ENCODE measurements at regions not wholly inside any gene's neighbourhood (a gene's known extent, or its start where the extent isn't known, plus 50 kb on each side); places are given as distances from the start of the nearest gene placed in this dataset.

- Histone ChIP-seq H4K8ac (ENCODE audit: low read length) (no peak overlapping the region), H2BK5ac (ENCODE audit: low read depth, low read length, poor library complexity, severe bottlenecking) (no peak overlapping the region), H3K23ac (ENCODE audit: low read length in 2 of 2) (no peak overlapping the region), H3K9ac (ENCODE audit: low read length) (no peak overlapping the region), H3K79me1 (replicated peaks; ENCODE audit: low read length, poor library complexity, severe bottlenecking) (no peaks in the 10 kb centered on the region), H3K14ac (ENCODE audit: low read length in 2 of 2) (no peak overlapping the region), H3K4me1 (ENCODE audit: control insufficient read depth, insufficient read depth, low read depth, low read length) (no peaks in the 10 kb centered on the region), H2AFZ (ENCODE audit: low read depth, low read length) (no peak overlapping the region), H3K27me3 (ENCODE audit: control insufficient read depth in 1 of 2, insufficient read depth in 1 of 2, low read length in 2 of 2) (no peaks in the 10 kb centered on the region), H2AK5ac (ENCODE audit: low read length, severe bottlenecking) (no peak overlapping the region), H3K18ac (ENCODE audit: low read depth in 1 of 2, low read length in 2 of 2) (no peak overlapping the region), H3K4me2 (ENCODE audit: low read length, poor library complexity, severe bottlenecking) (no peak overlapping the region), H3K27ac (ENCODE audit: low read length, poor library complexity, severe bottlenecking) (no peak overlapping the region), H2BK15ac (ENCODE audit: low read depth, poor library complexity, severe bottlenecking) (no peak overlapping the region), H3K9me3 (ENCODE audit: control insufficient read depth, low read length) (no peaks in the 10 kb centered on the region), H3K4me3 (ENCODE audit: insufficient read depth in 1 of 2, low read depth in 1 of 2, low read length in 2 of 2) (no peak overlapping the region), H3K36me3 (ENCODE audit: control insufficient read depth in 1 of 2, insufficient read depth in 2 of 2, low read depth in 1 of 2, low read length in 2 of 2) (no peaks in the 10 kb centered on the region), H3K4ac (ENCODE audit: low read depth in 1 of 2, low read length in 2 of 2) (no peak overlapping the region), H2BK12ac (ENCODE audit: low read length in 2 of 2) (no peak overlapping the region), H2BK120ac (ENCODE audit: low read depth, low read length) (no peak overlapping the region), H4K91ac (ENCODE audit: low read length) (no peak overlapping the region)
- WGBS: no CpG with 5 or more reads among the region's 2 CpGs
- DNase-seq: no peak
Observed at GRCh38 chr6:95274686-95275235, 302.6 kb upstream of the MANEA start.

GRCh38 chr6:95279616-95280015 is 297.7 kb upstream of the MANEA start:
- Histone ChIP-seq H2BK12ac (ENCODE audit: low read length in 2 of 2) (no peak overlapping the region), H4K91ac (ENCODE audit: low read length) (no peak overlapping the region), H2BK120ac (ENCODE audit: low read depth, low read length) (no peak overlapping the region), H3K18ac (ENCODE audit: low read depth in 1 of 2, low read length in 2 of 2) (no peak overlapping the region), H3K4me1 (ENCODE audit: control insufficient read depth, insufficient read depth, low read depth, low read length) (no peaks in the 10 kb centered on the region), H2AK5ac (ENCODE audit: low read length, severe bottlenecking) (no peak overlapping the region), H3K79me1 (replicated peaks; ENCODE audit: low read length, poor library complexity, severe bottlenecking) (no peaks in the 10 kb centered on the region), H2BK5ac (ENCODE audit: low read depth, low read length, poor library complexity, severe bottlenecking) (no peak overlapping the region), H2BK15ac (ENCODE audit: low read depth, poor library complexity, severe bottlenecking) (no peak overlapping the region), H3K27me3 (ENCODE audit: control insufficient read depth in 1 of 2, insufficient read depth in 1 of 2, low read length in 2 of 2) (no peaks in the 10 kb centered on the region), H2AFZ (ENCODE audit: low read depth, low read length) (no peak overlapping the region), H3K9me3 (ENCODE audit: control insufficient read depth, low read length) (no peaks in the 10 kb centered on the region), H3K4me2 (ENCODE audit: low read length, poor library complexity, severe bottlenecking) (no peak overlapping the region), H3K14ac (ENCODE audit: low read length in 2 of 2) (no peak overlapping the region), H3K27ac (ENCODE audit: low read length, poor library complexity, severe bottlenecking) (no peak overlapping the region), H3K9ac (ENCODE audit: low read length) (no peak overlapping the region), H3K23ac (ENCODE audit: low read length in 2 of 2) (no peak overlapping the region), H4K8ac (ENCODE audit: low read length) (no peak overlapping the region), H3K36me3 (ENCODE audit: control insufficient read depth in 1 of 2, insufficient read depth in 2 of 2, low read depth in 1 of 2, low read length in 2 of 2) (no peaks in the 10 kb centered on the region), H3K4ac (ENCODE audit: low read depth in 1 of 2, low read length in 2 of 2) (no peak overlapping the region), H3K4me3 (ENCODE audit: insufficient read depth in 1 of 2, low read depth in 1 of 2, low read length in 2 of 2) (no peak overlapping the region)
- no peak for DNase-seq
- 86% methylated on average over 1 of the region's 1 CpG for WGBS

GRCh38 chr6:95280686-95281273 is 296.6 kb upstream of the MANEA start:
- Histone ChIP-seq H2AFZ (ENCODE audit: low read depth, low read length) (no peak overlapping the region), H3K23ac (ENCODE audit: low read length in 2 of 2) (no peak overlapping the region), H3K79me1 (replicated peaks; ENCODE audit: low read length, poor library complexity, severe bottlenecking) (no peaks in the 10 kb centered on the region), H2BK120ac (ENCODE audit: low read depth, low read length) (no peak overlapping the region), H3K9ac (ENCODE audit: low read length) (no peak overlapping the region), H3K4me1 (ENCODE audit: control insufficient read depth, insufficient read depth, low read depth, low read length) (no peaks in the 10 kb centered on the region), H3K4me2 (ENCODE audit: low read length, poor library complexity, severe bottlenecking) (no peak overlapping the region), H4K8ac (ENCODE audit: low read length) (no peak overlapping the region), H2AK5ac (ENCODE audit: low read length, severe bottlenecking) (no peak overlapping the region), H3K9me3 (ENCODE audit: control insufficient read depth, low read length) (no peaks in the 10 kb centered on the region), H3K18ac (ENCODE audit: low read depth in 1 of 2, low read length in 2 of 2) (no peak overlapping the region), H2BK12ac (ENCODE audit: low read length in 2 of 2) (no peak overlapping the region), H3K4me3 (ENCODE audit: insufficient read depth in 1 of 2, low read depth in 1 of 2, low read length in 2 of 2) (no peak overlapping the region), H3K27me3 (ENCODE audit: control insufficient read depth in 1 of 2, insufficient read depth in 1 of 2, low read length in 2 of 2) (no peaks in the 10 kb centered on the region), H2BK15ac (ENCODE audit: low read depth, poor library complexity, severe bottlenecking) (no peak overlapping the region), H4K91ac (ENCODE audit: low read length) (no peak overlapping the region), H3K36me3 (ENCODE audit: control insufficient read depth in 1 of 2, insufficient read depth in 2 of 2, low read depth in 1 of 2, low read length in 2 of 2) (no peaks in the 10 kb centered on the region), H2BK5ac (ENCODE audit: low read depth, low read length, poor library complexity, severe bottlenecking) (no peak overlapping the region), H3K27ac (ENCODE audit: low read length, poor library complexity, severe bottlenecking) (no peak overlapping the region), H3K14ac (ENCODE audit: low read length in 2 of 2) (no peak overlapping the region), H3K4ac (ENCODE audit: low read depth in 1 of 2, low read length in 2 of 2) (no peak overlapping the region)
- DNase-seq: peak; percentile 4
- WGBS: 38% methylated on average over 4 of the region's 4 CpGs

GRCh38 chr6:95285881-95286280 is 291.5 kb upstream of the MANEA start:
- Histone ChIP-seq H4K8ac (ENCODE audit: low read length) (no peak overlapping the region), H2AK5ac (ENCODE audit: low read length, severe bottlenecking) (no peak overlapping the region)
- 89% methylated on average over 1 of the region's 2 CpGs for WGBS

More at GRCh38 chr6:95285881-95286280, 291.5 kb upstream of the MANEA start:
- Histone ChIP-seq H2BK5ac (ENCODE audit: low read depth, low read length, poor library complexity, severe bottlenecking) (no peak overlapping the region), H4K91ac (ENCODE audit: low read length) (no peak overlapping the region), H3K14ac (ENCODE audit: low read length in 2 of 2) (no peak overlapping the region), H3K9ac (ENCODE audit: low read length) (no peak overlapping the region), H3K79me1 (replicated peaks; ENCODE audit: low read length, poor library complexity, severe bottlenecking) (no peaks in the 10 kb centered on the region), H2BK15ac (ENCODE audit: low read depth, poor library complexity, severe bottlenecking) (no peak overlapping the region), H3K4ac (ENCODE audit: low read depth in 1 of 2, low read length in 2 of 2) (no peak overlapping the region), H3K18ac (ENCODE audit: low read depth in 1 of 2, low read length in 2 of 2) (no peak overlapping the region), H3K4me2 (ENCODE audit: low read length, poor library complexity, severe bottlenecking) (no peak overlapping the region), H3K36me3 (ENCODE audit: control insufficient read depth in 1 of 2, insufficient read depth in 2 of 2, low read depth in 1 of 2, low read length in 2 of 2) (no peaks in the 10 kb centered on the region), H3K27ac (ENCODE audit: low read length, poor library complexity, severe bottlenecking) (no peak overlapping the region), H3K23ac (ENCODE audit: low read length in 2 of 2) (no peak overlapping the region), H2AFZ (ENCODE audit: low read depth, low read length) (no peak overlapping the region), H2BK120ac (ENCODE audit: low read depth, low read length) (no peak overlapping the region), H3K9me3 (ENCODE audit: control insufficient read depth, low read length) (no peaks in the 10 kb centered on the region), H2BK12ac (ENCODE audit: low read length in 2 of 2) (no peak overlapping the region), H3K4me3 (ENCODE audit: insufficient read depth in 1 of 2, low read depth in 1 of 2, low read length in 2 of 2) (no peak overlapping the region), H3K4me1 (ENCODE audit: control insufficient read depth, insufficient read depth, low read depth, low read length) (no peaks in the 10 kb centered on the region), H3K27me3 (ENCODE audit: control insufficient read depth in 1 of 2, insufficient read depth in 1 of 2, low read length in 2 of 2) (no peaks in the 10 kb centered on the region)
- DNase-seq: no peak

Measured in mesenchymal stem cell (in vitro differentiated cells and primary cell).